HG03066 (cell line): ENCODE measurements at regions not wholly inside any gene's neighbourhood (a gene's known extent, or its start where the extent isn't known, plus 50 kb on each side); places are given as distances from the start of the nearest gene placed in this dataset.
"Not testable (repeated sequence)": the region's sequence is repeated elsewhere in the genome, so short reads cannot be mapped to it uniquely, and the experiment has no call there.

Experiments used
- ATAC-seq: cut with Tn5 transposase; IDR thresholded peaks from one replicate; pipeline ENCODE4 v1.9.1; 2021; ENCODE audit warnings: low read depth; ENCODE audit not compliant: unreplicated experiment

- ATAC-seq: no peak
Observed at GRCh38 chr14:84891404-84891803, 638.5 kb upstream of the FLRT2 start.

- no peak for ATAC-seq
Observed at GRCh38 chr14:84894254-84894653, 635.7 kb upstream of the FLRT2 start.

- no peak for ATAC-seq
Observed at GRCh38 chr14:84922370-84922769, 607.6 kb upstream of the FLRT2 start.

GRCh38 chr14:84926656-84927055, 603.3 kb upstream of the FLRT2 start:
- ATAC-seq: no peak

GRCh38 chr14:84927096-84927827, 602.7 kb upstream of the FLRT2 start:
- no peak for ATAC-seq

- ATAC-seq: no peak
Observed at GRCh38 chr14:84929086-84929485, 600.9 kb upstream of the FLRT2 start.

GRCh38 chr14:84929834-84930233, 600.1 kb upstream of the FLRT2 start:
- no peak for ATAC-seq

- ATAC-seq: no peak
Observed at GRCh38 chr14:84937016-84937415, 592.9 kb upstream of the FLRT2 start.

- ATAC-seq: no peak
Observed at GRCh38 chr14:84937449-84937848, 592.5 kb upstream of the FLRT2 start.

- ATAC-seq: not testable (repeated sequence)
Observed at GRCh38 chr14:84944901-84945300, 585.0 kb upstream of the FLRT2 start.

GRCh38 chr14:84959851-84960520, 570.0 kb upstream of the FLRT2 start:
- no peak for ATAC-seq

GRCh38 chr14:84961637-84962036, 568.3 kb upstream of the FLRT2 start:
- no peak for ATAC-seq

- no peak for ATAC-seq
Observed at GRCh38 chr14:84963518-84963917, 566.4 kb upstream of the FLRT2 start.

GRCh38 chr14:84965279-84965678, 564.7 kb upstream of the FLRT2 start:
- ATAC-seq: no peak

GRCh38 chr14:84969501-84969900, 560.4 kb upstream of the FLRT2 start:
- no peak for ATAC-seq

- no peak for ATAC-seq
Observed at GRCh38 chr14:84975241-84975902, 554.6 kb upstream of the FLRT2 start.

- ATAC-seq: no peak
Observed at GRCh38 chr14:84976805-84977204, 553.1 kb upstream of the FLRT2 start.

- ATAC-seq: no peak
Observed at GRCh38 chr14:84987042-84987441, 542.9 kb upstream of the FLRT2 start.

GRCh38 chr14:84988357-84988756, 541.6 kb upstream of the FLRT2 start:
- ATAC-seq: no peak

- ATAC-seq: no peak
Observed at GRCh38 chr14:84991021-84991420, 538.9 kb upstream of the FLRT2 start.

- no peak for ATAC-seq
Observed at GRCh38 chr14:84998216-84998615, 531.7 kb upstream of the FLRT2 start.

- ATAC-seq: no peak
Observed at GRCh38 chr14:85002846-85003245, 527.1 kb upstream of the FLRT2 start.
